HepG2 (cell line): ENCODE measurements at regions not wholly inside any gene's neighbourhood (a gene's known extent, or its start where the extent isn't known, plus 50 kb on each side); places are given as distances from the start of the nearest gene placed in this dataset.

Source experiments
- ATAC-seq: fragments of 200-7000 bp; cut with Tn5 transposase; 3 replicates; pipeline ENCODE4 v1.9.1; 2020; ENCODE audit warnings: mild to moderate bottlenecking, moderate library complexity
- BruUV-seq: library from RNA; stranded (reverse); fragments of 400-500 nt; replicated peaks from 2 replicates; lab custom pipeline; 2021; lab: Mats Ljungman, UMichigan
- CTCF ChIA-PET: fragments of 300-600 bp; formaldehyde crosslinking; extraction: SDS; loops from one replicate; lab custom pipeline; 2021; ENCODE audit warnings: low total read pairs, inconsistent platforms, low intra/inter-chr PET ratio; lab: Yijun Ruan, JAX
- POLR2A ChIA-PET: fragments of 350-600 bp; sonication (Branson Sonifier 250); formaldehyde crosslinking; loops from one replicate; lab custom pipeline; 2020; ENCODE audit warnings: antibody characterized with exemption, inconsistent platforms; lab: Yijun Ruan, JAX
- DNase-seq: peaks from one replicate; pipeline ENCODE4 v3.0.0-alpha.2; 2015; ENCODE audit warnings: low spot score
- FAIRE-seq: peaks from 3 replicates; lab custom pipeline; 2011; peaks lifted over from hg19 to GRCh38; lab: Jason Lieb, UNC
- H2AFZ ChIP-seq: one replicate; pipeline ENCODE4 v1.6.1; 2011; ENCODE audit warnings: low read length, inconsistent platforms
- H3K27ac ChIP-seq: fragments of 300-600 bp; 3 replicates; pipeline ENCODE4 v1.8.0; 2011; ENCODE audit warnings: mixed run types, mild to moderate bottlenecking, mixed read lengths, low read length, inconsistent platforms; ENCODE audit not compliant: insufficient read depth; ENCODE audit errors: extremely low read length
- H3K27me3 ChIP-seq, 2 experiments: fragments of 200-600 bp in 1 of 2; 2 replicates in 1 of 2; 3 replicates in 1 of 2; pipeline versions ENCODE4 v1.6.0 to v1.8.0; 2011; ENCODE audit warnings: low read length in 2 of 2, mild to moderate bottlenecking in 2 of 2, moderate library complexity in 2 of 2, inconsistent platforms in 1 of 2; ENCODE audit not compliant: insufficient read depth in 2 of 2, control insufficient read depth in 1 of 2
- H3K36me3 ChIP-seq, 2 experiments: fragments of 200-600 bp in 1 of 2; replicated peaks in 1 of 2; 2 replicates in 1 of 2; 3 replicates in 1 of 2; pipeline versions ENCODE4 v1.5.1 to v1.8.0; 2011; ENCODE audit warnings: low read length in 2 of 2, inconsistent platforms in 1 of 2; ENCODE audit not compliant: insufficient read depth in 2 of 2, control insufficient read depth in 1 of 2
- H3K4me1 ChIP-seq: 2 replicates; pipeline ENCODE4 v1.5.1; 2012; ENCODE audit warnings: low read length, inconsistent platforms; ENCODE audit not compliant: insufficient read depth
- H3K4me2 ChIP-seq: 2 replicates; pipeline ENCODE4 v1.6.0; 2011; ENCODE audit warnings: low read depth, low read length, inconsistent platforms
- H3K4me3 ChIP-seq, 3 experiments: fragments of 200-600 bp in 1 of 3; sonication (generic), shearing (Covaris generic) in 1 of 3; replicated peaks in 1 of 3; 2 replicates each; pipeline ENCODE4 v1.5.1; 2011 to 2016; ENCODE audit warnings: low read length in 3 of 3, inconsistent platforms in 2 of 3, low read depth in 2 of 3, mild to moderate bottlenecking in 2 of 3, control low read depth in 1 of 3, mixed read lengths in 1 of 3; ENCODE audit not compliant: insufficient read depth in 1 of 3
- H3K79me2 ChIP-seq: one replicate; pipeline ENCODE4 v1.6.1; 2011; ENCODE audit warnings: low read length, inconsistent platforms; ENCODE audit not compliant: insufficient read depth
- H3K9ac ChIP-seq: 2 replicates; pipeline ENCODE4 v1.6.0; 2011; ENCODE audit warnings: mild to moderate bottlenecking, low read depth, low read length, inconsistent platforms; ENCODE audit not compliant: insufficient read depth
- H3K9me3 ChIP-seq: 2 replicates; pipeline ENCODE4 v1.5.1; 2012; ENCODE audit warnings: mild to moderate bottlenecking, low read length
- H4K20me1 ChIP-seq: 2 replicates; pipeline ENCODE4 v1.6.0; 2011; ENCODE audit warnings: inconsistent platforms, mild to moderate bottlenecking, low read length, moderate library complexity; ENCODE audit not compliant: insufficient read depth
- AHDC1 ChIP-seq: sonication (generic); formaldehyde crosslinking; IDR thresholded peaks from 2 replicates; pipeline ENCODE4 v1.5.1; 2020; ENCODE audit warnings: mild to moderate bottlenecking, missing genetic modification reagents, borderline replicate concordance
- CEBPG ChIP-seq: IDR thresholded peaks from 2 replicates; pipeline ENCODE4 v1.6.1; 2016
- CHD4 ChIP-seq: fragments of 200-600 bp; sonication (generic); IDR thresholded peaks from 2 replicates; pipeline ENCODE4 v1.7.0; 2017; ENCODE audit warnings: mild to moderate bottlenecking, low read length, borderline replicate concordance
- FOXM1 ChIP-seq: sonication (generic); formaldehyde crosslinking; IDR thresholded peaks from 2 replicates; pipeline ENCODE4 v1.5.0; 2020; ENCODE audit warnings: missing genetic modification reagents
- KDM5A ChIP-seq: fragments of 200-600 bp; sonication (generic); IDR thresholded peaks from 2 replicates; pipeline ENCODE4 v1.7.0; 2018; ENCODE audit warnings: antibody characterized with exemption, mild to moderate bottlenecking, low read length, borderline replicate concordance
- MLX ChIP-seq: IDR thresholded peaks from 2 replicates; pipeline ENCODE4 v1.6.1; 2016
- MYNN ChIP-seq: sonication (generic); formaldehyde crosslinking; IDR thresholded peaks from 2 replicates; pipeline ENCODE4 v1.4.0; 2020; ENCODE audit warnings: mild to moderate bottlenecking, low read depth, missing genetic modification reagents
- NCOR1 ChIP-seq: fragments of 200-600 bp; sonication (generic); IDR thresholded peaks from 2 replicates; pipeline ENCODE4 v1.7.0; 2017; ENCODE audit warnings: antibody characterized with exemption, low read length, borderline replicate concordance
- TBX3 ChIP-seq: fragments of 450-650 bp; IDR thresholded peaks from 2 replicates; pipeline ENCODE4 v1.6.1; 2017; ENCODE audit warnings: antibody characterized with exemption, mild to moderate bottlenecking, inconsistent platforms, borderline replicate concordance
- ZFP37 ChIP-seq: sonication (generic); formaldehyde crosslinking; IDR thresholded peaks from 2 replicates; pipeline ENCODE4 v1.4.0; 2020; ENCODE audit warnings: missing genetic modification reagents, borderline replicate concordance
- ZHX2 ChIP-seq, 2 experiments: sonication (generic) in 1 of 2; formaldehyde crosslinking in 1 of 2; IDR thresholded peaks; 2 replicates each; pipeline versions ENCODE4 v1.6.1 to v1.9.0; 2014 to 2022; ENCODE audit warnings: antibody characterized with exemption in 1 of 2, borderline replicate concordance in 1 of 2, inconsistent platforms in 1 of 2, low read depth in 1 of 2, missing genetic modification reagents in 1 of 2
- ZNF562 ChIP-seq: sonication (generic); formaldehyde crosslinking; IDR thresholded peaks from 2 replicates; pipeline ENCODE4 v1.8.0; 2022; ENCODE audit warnings: missing genetic modification reagents, borderline replicate concordance
- WGBS: methylation state at CpG from one replicate; pipeline ENCODE4 v1.1.6; 2017; ENCODE audit warnings: low lambda C conversion rate; 5-methylcytosine and 5-hydroxymethylcytosine counted together
- in situ Hi-C: cut with HindIII; loops from 2 replicates; pipeline ENCODE4 v1.10.0; 2017; ENCODE audit warnings: low pct_unique_long_range_greater_than_20kb; ENCODE audit not compliant: extremely low pct_ligation_motif_present
- intact Hi-C: fragments of 100-400 bp; cut with micrococcal nuclease; formaldehyde crosslinking; loops from one replicate; pipeline ENCODE4 v1.10.0; 2022; ENCODE audit not compliant: unreplicated experiment
- TF ChIP-seq, protein P1 (sequence below): sonication (generic); formaldehyde crosslinking; IDR thresholded peaks from 2 replicates; pipeline ENCODE4 v1.8.1; 2023; ENCODE audit warnings: mild to moderate bottlenecking, missing genetic modification reagents, borderline replicate concordance

DNA sequence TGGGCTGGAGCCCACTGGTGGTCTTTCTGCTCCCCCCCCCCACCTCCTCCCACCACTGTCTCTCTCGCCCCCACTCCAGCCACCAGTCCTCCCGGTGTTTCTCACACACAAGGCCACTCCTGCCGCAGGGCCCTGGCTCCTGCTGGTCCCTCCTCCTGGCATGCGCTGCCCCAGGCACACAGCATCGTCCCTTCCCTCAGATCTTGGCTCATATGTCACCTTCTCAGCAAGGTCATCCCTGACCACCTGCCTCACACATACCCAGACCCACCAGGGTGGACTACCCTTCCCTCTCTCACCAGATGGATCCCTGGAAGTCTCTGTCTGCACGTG is 101.5 kb upstream of the IQSEC1 start:
- peaks cover 13% of the 10 kb centered on the region for H3K4me1 ChIP-seq
- H3K36me3 ChIP-seq = no peaks in the 10 kb centered on the region
- POLR2A ChIA-PET = no interaction called here
- H3K9me3 ChIP-seq = peaks cover 5% of the 10 kb centered on the region; the same call in 1 of the 2 replicates
- FAIRE-seq (no peak), DNase-seq (no peak), ATAC-seq (no peak)
- H3K9ac ChIP-seq = no peak overlapping the region
- no peak overlapping the region for H3K27ac ChIP-seq
- in situ Hi-C loops = no loop called here
- no peaks in the 10 kb centered on the region; the same call in 1 of the 2 replicates for H4K20me1 ChIP-seq
- 97% methylated on average over 6 of the region's 6 CpGs for WGBS
- no peak overlapping the region for H3K4me2 ChIP-seq
- BruUV-seq = no TSS peak
- H2AFZ ChIP-seq = no peak overlapping the region
- intact Hi-C loops = no loop called here
- H3K79me2 ChIP-seq = peaks cover 7% of the 10 kb centered on the region
- CTCF ChIA-PET = no interaction called here
- no peak overlapping the region for H3K4me3 ChIP-seq
- H3K27me3 ChIP-seq = no peaks in the 10 kb centered on the region
- TF ChIP-seq MYNN (CRISPR knock-in tag) (no peak), ZNF562 (CRISPR knock-in tag) (no peak), KDM5A (no peak), TBX3 (no peak), ZHX2 (IDR thresholded peaks at IDR 0.05; ENCODE audit: low read depth) (no peak), ZHX2 (CRISPR knock-in tag; IDR thresholded peaks at IDR 0.05; ENCODE audit: borderline replicate concordance) (no peak), ZFP37 (CRISPR knock-in tag) (no peak), MLX (no peak), AHDC1 (CRISPR knock-in tag) (no peak), NCOR1 (no peak), CHD4 (no peak), CEBPG (CRISPR knock-in tag) (no peak), FOXM1 (CRISPR knock-in tag) (no peak)
- TF ChIP-seq, protein P1, sequence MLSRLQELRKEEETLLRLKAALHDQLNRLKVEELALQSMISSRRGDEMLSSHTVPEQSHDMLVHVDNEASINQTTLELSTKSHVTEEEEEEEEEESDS = no peak
